H9 (cell line): ENCODE measurements at regions not wholly inside any gene's neighbourhood (a gene's known extent, or its start where the extent isn't known, plus 50 kb on each side); places are given as distances from the start of the nearest gene placed in this dataset.

ENCODE experiments used
- DNase-seq: peaks from one replicate; pipeline ENCODE4 v3.0.0-alpha.2; 2017
- H2AFZ ChIP-seq: one replicate; pipeline ENCODE4 v1.6.1; 2013; ENCODE audit warnings: mild to moderate bottlenecking, low read length, control low read depth, moderate library complexity
- H2AK5ac ChIP-seq: 2 replicates; pipeline ENCODE4 v1.6.1; 2013; ENCODE audit warnings: low read length, control low read depth, mixed read lengths; ENCODE audit not compliant: insufficient read length
- H2BK120ac ChIP-seq: one replicate; pipeline ENCODE4 v1.6.1; 2013; ENCODE audit warnings: low read depth, mild to moderate bottlenecking, low read length, control low read depth, inconsistent platforms; ENCODE audit not compliant: poor library complexity, severe bottlenecking
- H2BK12ac ChIP-seq: 2 replicates; pipeline ENCODE4 v1.6.1; 2013; ENCODE audit warnings: low read length, control low read depth, mixed read lengths, low read depth; ENCODE audit not compliant: insufficient read length
- H2BK15ac ChIP-seq: 2 replicates; pipeline ENCODE4 v1.6.1; 2013; ENCODE audit warnings: low read depth, low read length, control low read depth
- H2BK20ac ChIP-seq: one replicate; pipeline ENCODE4 v1.6.1; 2013; ENCODE audit warnings: low read depth, mild to moderate bottlenecking, low read length, control low read depth, inconsistent platforms; ENCODE audit not compliant: poor library complexity, severe bottlenecking
- H2BK5ac ChIP-seq: 2 replicates; pipeline ENCODE4 v1.6.1; 2013; ENCODE audit warnings: low read length, control low read depth, mixed read lengths; ENCODE audit not compliant: insufficient read length
- H3K14ac ChIP-seq: 2 replicates; pipeline ENCODE4 v1.6.1; 2013; ENCODE audit warnings: low read length, control low read depth; ENCODE audit not compliant: insufficient read depth
- H3K18ac ChIP-seq: 2 replicates; pipeline ENCODE4 v1.6.1; 2013; ENCODE audit warnings: low read depth, mild to moderate bottlenecking, mixed read lengths, low read length, control low read depth; ENCODE audit not compliant: insufficient read length
- H3K23ac ChIP-seq: 2 replicates; pipeline ENCODE4 v1.6.1; 2013; ENCODE audit warnings: low read length, control low read depth, mixed read lengths, low read depth; ENCODE audit not compliant: insufficient read length
- H3K23me2 ChIP-seq: 2 replicates; pipeline ENCODE4 v1.6.1; 2013; ENCODE audit warnings: low read depth, mild to moderate bottlenecking, mixed read lengths, low read length, control low read depth; ENCODE audit not compliant: insufficient read length, poor library complexity, severe bottlenecking
- H3K27ac ChIP-seq: 2 replicates; pipeline ENCODE4 v1.5.1; 2013; ENCODE audit warnings: low read length, control low read depth, mixed read lengths, low read depth; ENCODE audit not compliant: insufficient read length
- H3K27me3 ChIP-seq: 2 replicates; pipeline ENCODE4 v1.6.1; 2013; ENCODE audit warnings: low read length, control low read depth, inconsistent platforms; ENCODE audit not compliant: insufficient read depth
- H3K4ac ChIP-seq: 2 replicates; pipeline ENCODE4 v1.6.1; 2013; ENCODE audit warnings: low read depth, mild to moderate bottlenecking, control low read depth, inconsistent platforms, low read length, moderate library complexity
- H3K4me1 ChIP-seq: 2 replicates; pipeline ENCODE4 v1.6.1; 2013; ENCODE audit warnings: low read length, control low read depth, inconsistent platforms; ENCODE audit not compliant: insufficient read depth
- H3K4me2 ChIP-seq: 2 replicates; pipeline ENCODE4 v1.6.1; 2013; ENCODE audit warnings: low read length, control low read depth, mixed read lengths; ENCODE audit not compliant: insufficient read length, insufficient read depth
- H3K56ac ChIP-seq: 2 replicates; pipeline ENCODE4 v1.6.1; 2013; ENCODE audit warnings: low read depth, mild to moderate bottlenecking, mixed read lengths, low read length, control low read depth; ENCODE audit not compliant: insufficient read length
- H3K79me1 ChIP-seq: 2 replicates; pipeline ENCODE4 v1.6.1; 2013; ENCODE audit warnings: low read depth, mild to moderate bottlenecking, moderate library complexity, low read length, control low read depth, inconsistent platforms; ENCODE audit not compliant: insufficient read depth, poor library complexity, severe bottlenecking
- H3K79me2 ChIP-seq: 2 replicates; pipeline ENCODE4 v1.6.1; 2013; ENCODE audit warnings: low read length, control low read depth, inconsistent platforms; ENCODE audit not compliant: insufficient read depth
- H3K9ac ChIP-seq: 2 replicates; pipeline ENCODE4 v1.6.1; 2013; ENCODE audit warnings: low read length, control low read depth, mixed read lengths; ENCODE audit not compliant: insufficient read length; ENCODE audit errors: extremely low read depth
- H3K9me3 ChIP-seq: one replicate; pipeline ENCODE4 v1.6.1; 2013; ENCODE audit warnings: low read depth, low read length, inconsistent platforms; ENCODE audit not compliant: control insufficient read depth
- H3T11ph ChIP-seq: one replicate; pipeline ENCODE4 v1.6.1; 2013; ENCODE audit warnings: mild to moderate bottlenecking, low read length, control low read depth, inconsistent platforms
- H4K20me1 ChIP-seq: one replicate; pipeline ENCODE4 v1.6.1; 2013; ENCODE audit not compliant: control insufficient read depth, insufficient read length, insufficient read depth
- H4K5ac ChIP-seq: 2 replicates; pipeline ENCODE4 v1.6.1; 2013; ENCODE audit warnings: low read depth, mild to moderate bottlenecking, mixed read lengths, low read length, control low read depth; ENCODE audit not compliant: insufficient read length
- H4K8ac ChIP-seq: replicated peaks from 2 replicates; pipeline ENCODE4 v1.6.1; 2013; ENCODE audit warnings: low read length, control low read depth, mixed read lengths, low read depth; ENCODE audit not compliant: insufficient read length
- H4K91ac ChIP-seq: 2 replicates; pipeline ENCODE4 v1.6.1; 2013; ENCODE audit warnings: low read depth, mild to moderate bottlenecking, moderate library complexity, mixed read lengths, low read length, control low read depth; ENCODE audit not compliant: insufficient read length
- H3K27ac Mint-ChIP-seq, 3 experiments: 2 replicates in 2 of 3; 3 replicates in 1 of 3; pipeline ENCODE4 v1.8.0; 2020 to 2021; ENCODE audit warnings: mixed read lengths in 3 of 3, mild to moderate bottlenecking in 1 of 3, moderate library complexity in 1 of 3
- H3K27me3 Mint-ChIP-seq: 2 replicates; pipeline ENCODE4 v1.8.0; 2021; ENCODE audit warnings: low read depth, mild to moderate bottlenecking, moderate library complexity, mixed read lengths
- H3K36me3 Mint-ChIP-seq, 3 experiments: 2 replicates in 2 of 3; 3 replicates in 1 of 3; pipeline ENCODE4 v1.8.0; 2020 to 2021; ENCODE audit warnings: low read depth in 3 of 3, mixed read lengths in 3 of 3; ENCODE audit not compliant: insufficient read depth in 1 of 3
- H3K4me1 Mint-ChIP-seq, 2 experiments: 2 replicates each; pipeline ENCODE4 v1.8.0; 2020; ENCODE audit warnings: mixed read lengths in 2 of 2
- H3K4me3 Mint-ChIP-seq, 2 experiments: 2 replicates in 1 of 2; 3 replicates in 1 of 2; pipeline ENCODE4 v1.8.0; 2020 to 2021; ENCODE audit warnings: mild to moderate bottlenecking in 2 of 2, mixed read lengths in 2 of 2, moderate library complexity in 1 of 2
- H3K9me3 Mint-ChIP-seq, 2 experiments: 2 replicates in 1 of 2; 3 replicates in 1 of 2; pipeline ENCODE4 v1.8.0; 2020; ENCODE audit warnings: mild to moderate bottlenecking in 2 of 2, mixed read lengths in 2 of 2, moderate library complexity in 1 of 2
- WGBS: extraction: QIAGEN DNeasy Blood & Tissue Kit; methylation state at CpG from one replicate; pipeline ENCODE4 v1.1.7; 2013; ENCODE audit warnings: missing lambda C conversion rate, low lambda C conversion rate, mixed read lengths; ENCODE audit not compliant: insufficient read length; ENCODE audit errors: extremely low coverage; 5-methylcytosine and 5-hydroxymethylcytosine counted together
- TF ChIP-seq, protein P1 (sequence below): fragments of 200-600 bp; sonication (generic); conservative IDR thresholded peaks from 3 replicates; pipeline ENCODE4 v1.8.0; 2021; ENCODE audit warnings: antibody characterized with exemption, mild to moderate bottlenecking

DNA sequence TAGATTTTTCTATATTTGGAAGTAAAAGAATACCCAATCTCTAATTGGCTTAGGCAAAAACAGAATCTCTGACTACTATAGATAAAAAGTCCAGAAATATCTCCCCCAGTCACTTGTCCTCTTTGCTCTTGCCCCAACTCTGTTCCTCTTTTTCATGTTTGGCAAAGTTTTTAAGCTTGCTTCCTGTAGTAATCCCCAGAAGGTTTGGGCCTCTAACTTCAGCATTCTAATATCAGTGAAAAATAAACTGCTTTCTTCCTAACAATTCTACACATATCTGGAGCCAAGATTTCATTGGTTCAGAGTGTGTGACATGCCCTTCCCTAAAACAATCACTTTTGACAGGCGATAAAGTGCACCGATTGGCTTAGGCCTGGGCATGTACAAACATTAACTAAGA lies 1680.3 kb downstream of the MAT2B start:
- TF ChIP-seq, protein P1, sequence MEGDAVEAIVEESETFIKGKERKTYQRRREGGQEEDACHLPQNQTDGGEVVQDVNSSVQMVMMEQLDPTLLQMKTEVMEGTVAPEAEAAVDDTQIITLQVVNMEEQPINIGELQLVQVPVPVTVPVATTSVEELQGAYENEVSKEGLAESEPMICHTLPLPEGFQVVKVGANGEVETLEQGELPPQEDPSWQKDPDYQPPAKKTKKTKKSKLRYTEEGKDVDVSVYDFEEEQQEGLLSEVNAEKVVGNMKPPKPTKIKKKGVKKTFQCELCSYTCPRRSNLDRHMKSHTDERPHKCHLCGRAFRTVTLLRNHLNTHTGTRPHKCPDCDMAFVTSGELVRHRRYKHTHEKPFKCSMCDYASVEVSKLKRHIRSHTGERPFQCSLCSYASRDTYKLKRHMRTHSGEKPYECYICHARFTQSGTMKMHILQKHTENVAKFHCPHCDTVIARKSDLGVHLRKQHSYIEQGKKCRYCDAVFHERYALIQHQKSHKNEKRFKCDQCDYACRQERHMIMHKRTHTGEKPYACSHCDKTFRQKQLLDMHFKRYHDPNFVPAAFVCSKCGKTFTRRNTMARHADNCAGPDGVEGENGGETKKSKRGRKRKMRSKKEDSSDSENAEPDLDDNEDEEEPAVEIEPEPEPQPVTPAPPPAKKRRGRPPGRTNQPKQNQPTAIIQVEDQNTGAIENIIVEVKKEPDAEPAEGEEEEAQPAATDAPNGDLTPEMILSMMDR: no peak
- Histone ChIP-seq H3K79me1 (no peaks in the 10 kb centered on the region), H3K14ac (no peak overlapping the region), H2AK5ac (no peak overlapping the region), H3K9ac (no peak overlapping the region), H4K5ac (no peak overlapping the region), H3K4me2 (no peak overlapping the region), H3K18ac (no peak overlapping the region), H2BK12ac (no peak overlapping the region), H3K4me1 (no peaks in the 10 kb centered on the region), H2AFZ (no peak overlapping the region), H2BK120ac (no peak overlapping the region), H3K27ac (no peak overlapping the region), H3K27me3 (no peaks in the 10 kb centered on the region), H2BK15ac (no peak overlapping the region), H3K4ac (no peak overlapping the region), H2BK5ac (no peak overlapping the region), H3K9me3 (no peaks in the 10 kb centered on the region), H4K20me1 (no peaks in the 10 kb centered on the region), H3K23ac (no peak overlapping the region), H4K8ac (no peak overlapping the region), H3K79me2 (no peaks in the 10 kb centered on the region), H3T11ph (no peak overlapping the region), H4K91ac (no peak overlapping the region), H3K56ac (no peak overlapping the region), H3K23me2 (no peaks in the 10 kb centered on the region), H2BK20ac (no peak overlapping the region)
- no peaks in the 10 kb centered on the region for H3K27me3 Mint-ChIP-seq
- H3K27ac Mint-ChIP-seq: no peak overlapping the region
- H3K4me1 Mint-ChIP-seq: peaks cover 3 to 4% of the 10 kb centered on the region in 2 experiments; a peak in 2 of 4 replicates
- peaks cover 13 to 16% of the 10 kb centered on the region in 2 experiments; a peak in 4 of 5 replicates for H3K9me3 Mint-ChIP-seq
- H3K4me3 Mint-ChIP-seq: no peak overlapping the region
- WGBS: no CpG with 5 or more reads among the region's 2 CpGs
- H3K36me3 Mint-ChIP-seq: peaks cover 8 to 25% (median 12%) of the 10 kb centered on the region in 3 experiments
- no peak for DNase-seq
